ENCODE measurements at regions not wholly inside any gene's neighbourhood (a gene's known extent, or its start where the extent isn't known, plus 50 kb on each side); places are given as distances from the start of the nearest gene placed in this dataset.

GRCh38 chr16:55138298-55138697 lies 185.7 kb upstream of the IRX6 start:
- ChIA-PET CTCF (interaction anchor here (0.6 to 1.5 kb wide), 2 partner anchors 10 to 1260 kb away, joined by 3 read pairs; no protein-coding TSS in a partner anchor), POLR2A (no interaction called here)
- Histone ChIP-seq H3K4me2 (no peak overlapping the region), H3K27ac (ENCODE audit: low read depth in 2 of 2, low read length in 1 of 2) (no peak overlapping the region), H3K9me2 (no peaks in the 10 kb centered on the region), H4K20me1 (ENCODE audit: insufficient read depth) (no peaks in the 10 kb centered on the region), H3K9me3 (no peaks in the 10 kb centered on the region), H3K36me3 (replicated peaks in 1 of 2; ENCODE audit: control insufficient read depth in 1 of 2, insufficient read depth in 2 of 2, low read length in 1 of 2) (no peaks in the 10 kb centered on the region), H3K4me1 (ENCODE audit: control insufficient read depth in 1 of 2, insufficient read depth in 2 of 2, low read depth in 1 of 2, low read length in 1 of 2) (peaks cover 0 to 7% of the 10 kb centered on the region in 2 experiments; a peak in 1 of 4 replicates), H3K4me3 (ENCODE audit: low read depth in 2 of 2, low read length in 1 of 2) (no peak overlapping the region), H2AFZ (ENCODE audit: low read depth) (no peak overlapping the region), H3K79me2 (ENCODE audit: insufficient read depth) (no peaks in the 10 kb centered on the region), H3F3A (replicated peaks; ENCODE audit: insufficient read depth) (no peaks in the 10 kb centered on the region), H3K27me3 (ENCODE audit: insufficient read depth) (no peaks in the 10 kb centered on the region), H3K9ac (no peak overlapping the region)
- 10% methylated on average over 3 of the region's 3 CpGs for WGBS (ENCODE audit: low lambda C conversion rate)
- TF ChIP-seq USF2 (IDR thresholded peaks at IDR 0.05; ENCODE audit: borderline replicate concordance, low read depth, low read length) (no peak), ELF1 (IDR thresholded peaks at IDR 0.05) (no peak), CHD2 (IDR thresholded peaks at IDR 0.05; ENCODE audit: low read length, partially characterized antibody) (no peak), RXRA (IDR thresholded peaks at IDR 0.05; ENCODE audit: borderline replicate concordance, low read depth) (no peak), FOSL2 (IDR thresholded peaks at IDR 0.05; ENCODE audit: borderline replicate concordance, low read depth) (no peak), FOXJ3 (CRISPR knock-in tag; IDR thresholded peaks at IDR 0.05) (no peak), NRF1 (IDR thresholded peaks at IDR 0.05; ENCODE audit: low read depth, low read length) (no peak), MAX (IDR thresholded peaks at IDR 0.05; ENCODE audit: low read depth) (no peak), NFIC (IDR thresholded peaks at IDR 0.05; ENCODE audit: borderline replicate concordance) (no peak), IRF3 (IDR thresholded peaks at IDR 0.05; ENCODE audit: low read depth, low read length) (no peak), TCF12 (IDR thresholded peaks at IDR 0.05) (no peak)
- no peak for DNase-seq

- H3K79me2 ChIP-seq (ENCODE audit: insufficient read depth), result no peaks in the 10 kb centered on the region
- H3F3A ChIP-seq (replicated peaks; ENCODE audit: insufficient read depth), result no peaks in the 10 kb centered on the region
- H3K36me3 ChIP-seq (replicated peaks in 1 of 2; ENCODE audit: control insufficient read depth in 1 of 2, insufficient read depth in 2 of 2, low read length in 1 of 2), result no peaks in the 10 kb centered on the region
- WGBS (ENCODE audit: low lambda C conversion rate), result 8% methylated on average over 4 of the region's 4 CpGs
- no peaks in the 10 kb centered on the region for H3K9me2 ChIP-seq
- H3K27ac ChIP-seq (ENCODE audit: low read depth in 2 of 2, low read length in 1 of 2), result no peak overlapping the region
- H4K20me1 ChIP-seq (ENCODE audit: insufficient read depth), result no peaks in the 10 kb centered on the region
- H3K4me1 ChIP-seq (ENCODE audit: control insufficient read depth in 1 of 2, insufficient read depth in 2 of 2, low read depth in 1 of 2, low read length in 1 of 2), result peaks cover 0 to 3% of the 10 kb centered on the region in 2 experiments; a peak in 1 of 4 replicates
- no peak overlapping the region for H3K4me2 ChIP-seq
- no peak overlapping the region for H2AFZ ChIP-seq (ENCODE audit: low read depth)
- H3K9ac ChIP-seq, result no peak overlapping the region
- POLR2A ChIA-PET, result no interaction called here
- H3K27me3 ChIP-seq (ENCODE audit: insufficient read depth), result no peaks in the 10 kb centered on the region
- H3K9me3 ChIP-seq, result no peaks in the 10 kb centered on the region
- H3K4me3 ChIP-seq (ENCODE audit: low read depth in 2 of 2, low read length in 1 of 2), result no peak overlapping the region
- CTCF ChIA-PET, result no interaction called here
- no peak for DNase-seq
- TF ChIP-seq RCOR1 (IDR thresholded peaks at IDR 0.05; ENCODE audit: low read length) (no peak), MXI1 (IDR thresholded peaks at IDR 0.05; ENCODE audit: low read depth, low read length) (no peak), REST (IDR thresholded peaks at IDR 0.05; ENCODE audit: low read depth, low read length) (no peak), GATA2 (CRISPR knock-in tag; IDR thresholded peaks at IDR 0.05) (no peak), PBX3 (IDR thresholded peaks at IDR 0.05) (no peak), CTCF (IDR thresholded peaks at IDR 0.05) (no peak), GABPA (IDR thresholded peaks at IDR 0.05; ENCODE audit: low read depth) (no peak), RAD21 (IDR thresholded peaks at IDR 0.05; ENCODE audit: low read length) (no peak), FOXM1 (IDR thresholded peaks at IDR 0.05; ENCODE audit: low read depth) (no peak), TCF12 (IDR thresholded peaks at IDR 0.05) (no peak), TEAD4 (IDR thresholded peaks at IDR 0.05; ENCODE audit: borderline replicate concordance, insufficient read depth) (no peak), NRF1 (IDR thresholded peaks at IDR 0.05; ENCODE audit: low read depth, low read length) (no peak)
Measured at GRCh38 chr16:55142405-55142804, 181.6 kb upstream of the IRX6 start.

Measured in SK-N-SH (cell line).